H1 (cell line): ENCODE measurements at regions not wholly inside any gene's neighbourhood (a gene's known extent, or its start where the extent isn't known, plus 50 kb on each side); places are given as distances from the start of the nearest gene placed in this dataset.
"Not testable (repeated sequence)": the region's sequence is repeated elsewhere in the genome, so short reads cannot be mapped to it uniquely, and the experiment has no call there.

Experiments
- CTCF ChIA-PET: fragments of 300-600 bp; sonication (Branson Sonifier 250); formaldehyde crosslinking; loops from one replicate; lab custom pipeline; 2021; ENCODE audit not compliant: partially characterized antibody; lab: Charles Lee
- POLR2A ChIA-PET: fragments of 300-600 bp; sonication (Branson Sonifier 250); formaldehyde crosslinking; loops from one replicate; lab custom pipeline; 2021; ENCODE audit warnings: inconsistent platforms; ENCODE audit not compliant: partially characterized antibody; lab: Charles Lee
- DNase-seq, 2 experiments: peaks; one replicate each; pipeline versions ENCODE4 v3.0.0 to v3.0.0-alpha.2; 2010 to 2022; ENCODE audit warnings: low spot score in 2 of 2, low read depth in 1 of 2, mixed read lengths in 1 of 2
- FAIRE-seq: peaks from 2 replicates; lab custom pipeline; 2011; peaks lifted over from hg19 to GRCh38; lab: Jason Lieb, UNC
- H2AFZ ChIP-seq: 2 replicates; pipeline ENCODE4 v1.8.1; 2012; ENCODE audit warnings: low read length, inconsistent platforms
- H2AK5ac ChIP-seq: 2 replicates; pipeline ENCODE4 v1.6.1; 2013; ENCODE audit warnings: low read depth, low read length
- H2BK120ac ChIP-seq: replicated peaks from 2 replicates; pipeline ENCODE3; 2013; ENCODE audit warnings: low read depth, low read length, inconsistent platforms
- H2BK12ac ChIP-seq: 2 replicates; pipeline ENCODE4 v1.6.1; 2013; ENCODE audit warnings: low read depth, low read length
- H2BK15ac ChIP-seq: 2 replicates; pipeline ENCODE4 v1.6.1; 2013; ENCODE audit warnings: low read length
- H2BK20ac ChIP-seq: 2 replicates; pipeline ENCODE4 v1.6.1; 2013; ENCODE audit warnings: low read length
- H2BK5ac ChIP-seq: 2 replicates; pipeline ENCODE4 v1.6.1; 2013; ENCODE audit warnings: low read depth, low read length
- H3K14ac ChIP-seq: 2 replicates; pipeline ENCODE4 v1.6.1; 2013; ENCODE audit warnings: inconsistent platforms; ENCODE audit not compliant: insufficient read length
- H3K18ac ChIP-seq: 2 replicates; pipeline ENCODE4 v1.6.1; 2013; ENCODE audit warnings: low read length; ENCODE audit errors: extremely low read depth
- H3K23ac ChIP-seq: 2 replicates; pipeline ENCODE4 v1.6.1; 2013; ENCODE audit warnings: inconsistent platforms; ENCODE audit not compliant: insufficient read length
- H3K23me2 ChIP-seq: 2 replicates; pipeline ENCODE4 v1.6.1; 2013; ENCODE audit warnings: low read depth, low read length
- H3K27ac ChIP-seq: 2 replicates; pipeline ENCODE4 v1.6.1; 2011; ENCODE audit warnings: low read depth, low read length, inconsistent platforms
- H3K27me3 ChIP-seq, 4 experiments: replicated peaks in 1 of 4; 1 replicate in 1 of 4; 2 replicates in 3 of 4; pipeline versions ENCODE4 v1.6.1 to v1.8.1; 2011 to 2013; ENCODE audit warnings: low read length in 3 of 4, mild to moderate bottlenecking in 3 of 4, inconsistent platforms in 2 of 4, mixed read lengths in 2 of 4, moderate library complexity in 1 of 4; ENCODE audit not compliant: control insufficient read depth in 3 of 4, insufficient read depth in 3 of 4; ENCODE audit errors: extremely low read depth in 1 of 4
- H3K36me3 ChIP-seq, 4 experiments: 2 replicates each; pipeline versions ENCODE4 v1.6.1 to v1.8.1; 2011 to 2013; ENCODE audit warnings: mild to moderate bottlenecking in 4 of 4, low read length in 3 of 4, moderate library complexity in 2 of 4, control low read depth in 1 of 4, inconsistent platforms in 1 of 4; ENCODE audit not compliant: insufficient read depth in 4 of 4, control insufficient read depth in 2 of 4
- H3K4ac ChIP-seq: replicated peaks from 2 replicates; pipeline ENCODE3; 2013; ENCODE audit warnings: low read length, low read depth, mixed read lengths, inconsistent platforms; ENCODE audit not compliant: insufficient read length
- H3K4me1 ChIP-seq, 4 experiments: replicated peaks in 1 of 4; 1 replicate in 1 of 4; 2 replicates in 3 of 4; pipeline versions ENCODE4 v1.6.1 to v1.8.1; 2011 to 2013; ENCODE audit warnings: low read length in 3 of 4, inconsistent platforms in 2 of 4, mixed read lengths in 1 of 4; ENCODE audit not compliant: insufficient read depth in 4 of 4, control insufficient read depth in 3 of 4
- H3K4me2 ChIP-seq, 2 experiments: 2 replicates each; pipeline versions ENCODE4 v1.6.1 to v1.8.1; 2011 to 2013; ENCODE audit warnings: low read depth in 2 of 2, low read length in 2 of 2, control low read depth in 1 of 2, inconsistent platforms in 1 of 2, mild to moderate bottlenecking in 1 of 2; ENCODE audit not compliant: insufficient read depth in 1 of 2
- H3K4me3 ChIP-seq, 4 experiments: fragments of 200-600, 300-600 bp in 1 of 4; sonication (generic), shearing (Covaris generic), sonication (Bioruptor Twin) in 1 of 4; 2 replicates each; pipeline versions ENCODE4 v1.5.1 to v1.8.1; 2011 to 2016; ENCODE audit warnings: low read length in 4 of 4, low read depth in 3 of 4, control low read depth in 2 of 4, inconsistent platforms in 2 of 4, mild to moderate bottlenecking in 2 of 4, mixed read lengths in 1 of 4, moderate library complexity in 1 of 4; ENCODE audit not compliant: insufficient read depth in 2 of 4; ENCODE audit errors: extremely low read depth in 1 of 4
- H3K56ac ChIP-seq: replicated peaks from 2 replicates; pipeline ENCODE3; 2013; ENCODE audit warnings: low read depth, mild to moderate bottlenecking, mixed read lengths, low read length, inconsistent platforms; ENCODE audit not compliant: insufficient read length
- H3K79me1 ChIP-seq: 2 replicates; pipeline ENCODE4 v1.6.1; 2013; ENCODE audit warnings: low read depth, low read length, control low read depth
- H3K79me2 ChIP-seq, 2 experiments: 2 replicates each; pipeline versions ENCODE4 v1.6.1 to v1.8.1; 2012 to 2013; ENCODE audit warnings: low read length in 2 of 2, mild to moderate bottlenecking in 2 of 2, inconsistent platforms in 1 of 2; ENCODE audit not compliant: insufficient read depth in 2 of 2, control insufficient read depth in 1 of 2
- H3K9ac ChIP-seq, 4 experiments: replicated peaks in 1 of 4; 1 replicate in 1 of 4; 2 replicates in 3 of 4; pipeline versions ENCODE4 v1.6.1 to v1.8.1; 2011 to 2013; ENCODE audit warnings: low read depth in 3 of 4, low read length in 3 of 4, control low read depth in 2 of 4, mild to moderate bottlenecking in 2 of 4, moderate library complexity in 2 of 4, inconsistent platforms in 1 of 4; ENCODE audit errors: extremely low read depth in 1 of 4
- H3K9me3 ChIP-seq, 2 experiments: 2 replicates each; pipeline versions ENCODE4 v1.6.1 to v1.8.1; 2012 to 2013; ENCODE audit warnings: mild to moderate bottlenecking in 2 of 2, moderate library complexity in 2 of 2, control low read depth in 1 of 2, inconsistent platforms in 1 of 2, low read depth in 1 of 2, low read length in 1 of 2, mixed read lengths in 1 of 2; ENCODE audit not compliant: insufficient read depth in 2 of 2
- H4K20me1 ChIP-seq, 2 experiments: replicated peaks in 1 of 2; 2 replicates each; pipeline versions ENCODE3 to v1.8.1; 2011 to 2013; ENCODE audit warnings: inconsistent platforms in 2 of 2, low read length in 2 of 2, mild to moderate bottlenecking in 1 of 2; ENCODE audit not compliant: insufficient read depth in 2 of 2, control insufficient read depth in 1 of 2
- H4K5ac ChIP-seq: 2 replicates; pipeline ENCODE4 v1.6.1; 2013; ENCODE audit warnings: low read length, low read depth, mixed read lengths, inconsistent platforms; ENCODE audit not compliant: insufficient read length
- H4K8ac ChIP-seq: 2 replicates; pipeline ENCODE4 v1.8.0; 2013; ENCODE audit warnings: mild to moderate bottlenecking, moderate library complexity, low read length, inconsistent platforms; ENCODE audit not compliant: insufficient read depth; ENCODE audit errors: extremely low read depth
- H4K91ac ChIP-seq: replicated peaks from 2 replicates; pipeline ENCODE3; 2013; ENCODE audit warnings: low read length, mixed read lengths, inconsistent platforms; ENCODE audit not compliant: insufficient read length
- WGBS, 2 experiments: shearing (Covaris generic) in 1 of 2; methylation state at CpG; one replicate each; pipeline versions ENCODE4 v1.1.6 to v1.1.7; 2013 to 2015; ENCODE audit warnings: low lambda C conversion rate in 2 of 2, mixed read lengths in 2 of 2, inconsistent platforms in 1 of 2, low coverage in 1 of 2, missing lambda C conversion rate in 1 of 2; ENCODE audit not compliant: insufficient replicate concordance in 2 of 2, insufficient coverage in 1 of 2, insufficient read length in 1 of 2; ENCODE audit errors: extremely low coverage in 1 of 2, missing lambda C conversion rate in 1 of 2; 5-methylcytosine and 5-hydroxymethylcytosine counted together

DNA sequence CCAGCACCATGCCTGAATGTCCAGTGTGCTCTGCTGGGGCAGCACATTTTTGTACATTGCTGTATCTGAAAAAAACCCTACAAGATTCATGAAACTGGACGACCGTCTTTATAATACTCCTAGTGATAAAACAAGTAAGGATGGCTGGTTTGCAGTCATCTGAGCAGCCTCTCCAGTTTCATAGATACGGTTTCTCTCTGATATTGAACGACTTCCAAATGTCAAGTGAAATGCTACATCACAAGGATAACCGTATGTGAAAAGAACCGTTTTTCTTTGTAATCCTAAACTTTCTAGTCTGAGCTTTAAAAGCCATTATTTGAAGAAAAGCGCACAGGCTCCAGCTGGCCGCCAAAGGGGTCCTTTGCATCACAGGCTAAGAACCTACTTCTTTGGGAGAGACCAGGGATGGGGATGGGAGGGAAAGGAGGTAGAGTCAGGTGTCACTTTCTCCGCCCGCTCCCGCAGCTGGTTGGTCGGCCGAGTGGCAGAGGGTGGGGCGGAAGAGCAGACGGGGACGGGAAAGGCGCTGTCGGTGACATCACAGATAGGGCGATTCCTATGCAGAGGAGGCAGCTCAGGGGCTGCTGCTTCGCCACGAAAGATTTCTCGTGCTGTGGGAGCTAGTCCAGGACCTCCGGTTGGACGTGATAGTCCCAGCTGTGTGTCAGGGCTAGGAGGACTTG is 180.4 kb upstream of the NOTCH2NLA start:
- H2BK5ac ChIP-seq, H3K23me2 ChIP-seq, H3K4me3 ChIP-seq, H3K23ac ChIP-seq, H3K56ac ChIP-seq, H3K27me3 ChIP-seq, H3K9ac ChIP-seq, H3K4me1 ChIP-seq, H4K5ac ChIP-seq, H3K4ac ChIP-seq, H2BK12ac ChIP-seq, H3K18ac ChIP-seq, H3K36me3 ChIP-seq, H3K9me3 ChIP-seq, H4K91ac ChIP-seq, H2BK15ac ChIP-seq, H3K79me1 ChIP-seq, H4K20me1 ChIP-seq, H2AK5ac ChIP-seq, H2BK120ac ChIP-seq, FAIRE-seq, H2AFZ ChIP-seq, H2BK20ac ChIP-seq, H4K8ac ChIP-seq, H3K79me2 ChIP-seq, H3K27ac ChIP-seq, CTCF ChIA-PET, H3K14ac ChIP-seq: not testable (repeated sequence)
- peak overlapping the region in 1 of 2 experiments; percentile 58; a peak in 1 of 4 replicates for H3K4me2 ChIP-seq
- POLR2A ChIA-PET: interaction anchor here (1.0 kb wide), 1 partner anchor 22 kb away, joined by 3 read pairs; no protein-coding TSS in a partner anchor
- 60% methylated on average over 3 of the region's 24 CpGs; no CpG with 5 or more reads in 1 of the 2 experiments for WGBS, 2 experiments
- DNase-seq: peak; percentile 69 to 85
